ENCODE measurements at regions not wholly inside any gene's neighbourhood (a gene's known extent, or its start where the extent isn't known, plus 50 kb on each side); places are given as distances from the start of the nearest gene placed in this dataset.
"Not testable (repeated sequence)": the region's sequence is repeated elsewhere in the genome, so short reads cannot be mapped to it uniquely, and the experiment has no call there.

DNA sequence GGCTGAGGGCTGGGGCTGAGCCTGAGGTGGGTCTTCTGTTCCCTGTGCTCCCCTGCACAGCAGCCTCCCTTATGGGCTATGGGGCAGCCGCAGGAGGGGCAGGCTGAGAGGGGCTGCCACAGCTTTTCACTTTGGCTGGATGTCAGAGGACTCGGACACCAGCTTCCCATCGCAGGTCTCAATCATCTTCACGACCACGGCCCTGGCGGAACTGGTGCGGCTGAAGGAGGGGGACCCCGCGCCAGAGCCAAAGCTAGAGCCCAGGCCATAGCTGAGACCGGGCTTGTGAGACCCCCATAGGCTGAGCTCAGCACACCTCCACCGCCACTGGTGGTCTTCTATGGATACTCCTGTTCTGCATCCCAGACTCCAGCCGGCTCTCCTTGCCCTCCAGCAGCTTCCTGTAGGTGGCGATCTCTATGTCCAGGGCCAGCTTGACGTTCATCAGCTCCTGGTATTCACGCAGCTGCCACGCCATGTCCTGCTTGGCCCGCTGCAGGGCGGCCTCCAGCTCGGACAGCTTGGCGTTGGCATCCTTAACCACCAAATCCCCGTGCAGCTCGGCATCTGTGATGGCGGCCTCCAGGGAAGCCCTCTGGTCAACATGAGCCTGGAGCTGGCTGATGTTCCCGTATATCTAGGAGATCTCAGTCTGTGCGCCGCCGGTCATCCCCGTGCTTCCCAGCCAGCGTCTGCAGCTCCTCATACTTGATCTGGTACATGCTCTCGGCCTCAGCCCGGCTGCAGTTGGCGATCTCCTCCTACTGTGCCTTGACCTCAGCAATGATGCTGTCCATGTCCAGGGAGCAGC lies 181.7 kb upstream of the SYNPR start:
- no peak for DNase-seq (ENCODE audit: low spot score)

DNA sequence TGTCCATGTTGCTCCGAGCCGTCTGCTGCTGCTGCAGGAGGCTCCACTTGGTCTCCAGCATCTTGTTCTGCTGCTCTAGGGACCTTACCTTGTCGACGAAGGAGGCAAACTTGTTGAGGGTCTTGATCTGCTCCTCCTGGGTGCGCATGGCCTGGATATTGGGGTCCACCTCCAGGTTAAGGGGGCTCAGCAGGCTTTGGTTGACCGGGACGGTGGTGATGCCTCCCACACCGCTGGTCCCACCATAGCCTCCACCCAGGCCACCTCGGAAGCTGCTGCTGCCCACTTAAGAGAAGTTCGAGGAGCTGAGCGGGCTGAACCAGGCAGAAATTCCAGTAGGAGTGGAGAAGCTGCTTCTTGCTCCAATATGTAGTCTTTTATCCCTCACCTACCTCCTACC lies 180.7 kb upstream of the SYNPR start:
- no peak for DNase-seq (ENCODE audit: low spot score)

DNA sequence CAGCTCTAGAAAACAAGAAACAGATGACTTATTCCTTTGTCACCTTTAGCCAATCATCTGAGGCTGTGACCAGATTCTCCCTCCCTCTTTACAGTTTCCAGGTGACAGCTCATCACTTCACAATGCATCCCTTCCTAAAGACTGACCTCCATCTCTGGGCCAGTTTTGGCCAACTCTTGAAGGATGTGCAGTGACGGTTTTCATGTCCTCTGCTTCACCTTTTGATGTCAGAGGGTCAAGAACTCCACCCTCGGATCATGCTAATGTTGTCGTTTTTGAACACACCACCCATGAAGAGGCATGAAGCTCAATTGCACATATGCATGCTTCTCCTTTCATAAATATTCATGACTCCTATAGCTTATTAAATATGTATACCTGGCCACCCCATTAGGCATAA lies 161.2 kb upstream of the SYNPR start:
- DNase-seq (ENCODE audit: low spot score): no peak

DNA sequence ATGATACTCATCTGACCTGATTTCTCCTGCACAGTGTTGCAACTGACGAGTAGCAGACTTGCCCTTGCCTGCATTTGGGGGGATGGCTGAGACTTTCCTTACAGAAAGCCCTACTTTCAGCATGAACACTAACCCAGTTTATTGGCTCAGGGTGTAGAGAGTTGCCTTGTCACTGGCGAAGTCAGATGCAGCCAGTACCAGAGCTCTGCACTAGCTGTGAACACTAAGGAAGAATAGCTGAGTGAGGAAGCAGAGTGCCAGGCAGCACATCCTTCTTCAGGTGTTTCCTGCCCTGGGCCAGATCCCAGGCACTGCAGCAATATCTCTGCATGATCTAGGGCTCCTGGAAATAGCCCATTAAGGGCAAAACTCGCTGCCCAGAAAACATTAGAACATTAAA lies 154.0 kb upstream of the SYNPR start:
- no peak for DNase-seq (ENCODE audit: low spot score)

DNA sequence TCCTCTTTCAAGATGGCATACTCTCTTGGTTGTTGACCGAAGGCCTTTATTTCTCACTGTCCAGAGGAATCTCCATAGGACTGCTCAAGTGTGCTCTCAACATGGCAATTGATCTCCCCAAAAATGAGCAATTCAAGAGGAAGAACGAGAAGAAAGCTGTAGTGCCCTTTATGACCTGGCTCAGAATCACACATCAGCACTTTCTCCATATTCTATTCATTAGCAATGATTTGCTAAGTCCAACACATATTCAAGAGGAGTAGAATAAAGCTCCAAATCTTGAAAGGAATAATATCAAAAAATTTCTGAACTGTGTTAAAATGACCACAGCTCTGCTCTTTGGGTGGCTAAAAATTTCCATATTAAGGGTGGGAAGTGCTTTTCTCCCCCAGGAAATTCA lies 151.6 kb upstream of the SYNPR start:
- DNase-seq (ENCODE audit: low spot score): no peak

DNA sequence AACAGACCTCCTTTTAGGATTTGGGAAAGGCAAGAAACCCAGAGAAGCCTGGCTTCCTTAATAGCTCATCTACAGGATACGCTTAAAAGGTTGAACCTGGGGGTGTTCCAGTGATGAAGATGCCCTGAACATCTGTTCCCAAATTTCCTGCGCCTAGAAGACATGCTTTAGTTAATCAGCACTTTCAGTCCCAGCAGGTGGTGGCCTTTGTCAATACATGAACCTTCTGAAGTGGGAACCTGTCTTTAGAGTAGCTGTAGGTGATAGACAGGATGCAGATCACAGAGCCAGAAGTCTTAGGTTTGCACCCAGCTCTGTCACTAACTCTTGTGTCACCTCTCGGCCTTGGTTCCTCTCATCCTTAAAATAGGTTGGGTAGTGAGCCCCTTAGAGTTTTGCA lies 149.7 kb upstream of the SYNPR start:
- no peak for DNase-seq (ENCODE audit: low spot score)

DNA sequence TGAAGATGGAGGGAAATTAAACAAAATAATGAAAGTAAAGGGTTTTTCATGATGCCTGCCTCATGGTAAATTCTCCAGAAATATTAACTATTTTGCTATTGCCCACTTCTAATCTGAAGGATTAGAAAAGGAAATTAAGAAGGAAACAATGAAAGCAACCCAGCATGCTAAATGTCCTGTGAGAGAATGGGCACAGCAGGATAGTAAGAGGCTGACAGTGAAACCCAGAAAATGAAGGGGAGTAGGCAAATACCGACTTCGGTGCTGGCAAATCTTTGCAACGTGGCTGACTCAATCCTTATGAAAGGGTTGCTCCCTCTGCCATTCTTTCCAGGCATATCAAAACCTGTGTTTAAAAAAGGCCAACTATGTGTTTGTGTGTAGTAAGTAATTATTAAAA lies 147.5 kb upstream of the SYNPR start:
- DNase-seq (ENCODE audit: low spot score): no peak

DNA sequence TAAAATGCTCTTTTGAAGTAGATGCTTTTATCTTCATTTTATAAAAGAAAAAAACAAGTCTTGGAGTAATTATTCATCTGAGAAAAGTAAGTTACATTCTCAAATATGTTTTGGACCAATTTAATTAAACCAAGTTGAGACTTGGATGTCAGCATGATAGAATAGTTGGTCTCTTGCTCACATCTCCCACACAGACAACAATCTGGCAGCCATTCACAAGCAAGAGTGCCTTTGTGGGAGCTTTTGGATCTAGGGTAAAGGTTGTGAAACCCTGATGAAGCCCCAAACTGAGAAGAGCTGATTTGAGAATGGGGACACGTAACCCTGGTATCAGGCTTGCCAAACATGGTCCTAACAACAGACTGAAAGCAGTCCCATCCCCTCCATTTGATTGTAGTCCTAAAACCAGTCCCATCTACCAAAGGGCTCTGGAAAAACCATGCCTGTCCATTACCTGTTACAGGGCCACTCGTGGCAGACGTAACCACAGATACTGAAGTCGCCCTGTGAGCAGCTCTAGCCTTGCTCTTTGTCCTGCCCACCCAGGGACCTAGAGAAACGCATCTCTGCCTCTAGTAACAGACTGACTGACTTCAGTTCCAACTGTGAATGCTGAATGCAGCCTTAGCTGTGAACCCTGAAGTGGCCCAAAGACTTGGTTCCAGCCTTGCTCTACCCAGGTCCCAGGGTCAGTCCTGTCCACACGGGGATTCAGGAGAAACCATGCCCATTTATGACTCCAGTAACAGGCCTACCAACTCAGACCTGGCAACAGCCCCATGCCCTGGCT lies 145.5 kb upstream of the SYNPR start:
- DNase-seq (ENCODE audit: low spot score): no peak

DNA sequence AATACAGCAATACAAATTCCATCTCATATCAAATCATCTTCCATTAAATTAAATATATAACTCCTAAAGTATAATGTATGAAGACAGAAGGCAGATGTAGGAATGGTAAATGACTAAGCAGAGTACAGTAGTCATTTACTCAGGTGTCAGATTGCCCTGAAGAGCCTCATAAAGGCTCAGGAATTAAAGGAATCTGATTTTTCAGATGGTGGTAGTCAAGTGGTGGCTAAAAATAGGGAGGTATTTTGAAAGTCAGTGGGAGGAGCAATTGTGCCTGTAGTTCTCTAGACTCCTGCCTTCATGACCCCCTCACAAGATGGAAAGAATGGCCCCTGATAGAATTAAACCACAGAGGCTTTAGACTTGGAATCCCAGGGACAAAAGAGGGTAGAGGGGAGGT lies 142.7 kb upstream of the SYNPR start:
- DNase-seq (ENCODE audit: low spot score): no peak

DNA sequence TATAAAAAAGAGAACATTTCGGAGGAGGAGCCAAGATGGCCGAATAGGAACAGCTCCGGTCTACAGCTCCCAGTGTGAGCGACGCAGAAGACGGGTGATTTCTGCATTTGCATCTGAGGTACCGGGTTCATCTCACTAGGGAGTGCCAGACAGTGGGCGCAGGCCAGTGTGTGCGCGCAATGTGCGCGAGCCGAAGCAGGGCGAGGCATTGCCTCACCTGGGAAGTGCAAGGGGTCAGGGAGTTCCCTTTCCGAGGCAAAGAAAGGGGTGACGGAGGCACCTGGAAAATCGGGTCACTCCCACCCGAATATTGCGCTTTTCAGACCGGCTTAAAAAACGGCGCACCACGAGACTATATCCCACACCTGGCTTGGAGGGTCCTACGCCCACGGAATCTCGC lies 141.9 kb upstream of the SYNPR start:
- DNase-seq (ENCODE audit: low spot score): not testable (repeated sequence)

DNA sequence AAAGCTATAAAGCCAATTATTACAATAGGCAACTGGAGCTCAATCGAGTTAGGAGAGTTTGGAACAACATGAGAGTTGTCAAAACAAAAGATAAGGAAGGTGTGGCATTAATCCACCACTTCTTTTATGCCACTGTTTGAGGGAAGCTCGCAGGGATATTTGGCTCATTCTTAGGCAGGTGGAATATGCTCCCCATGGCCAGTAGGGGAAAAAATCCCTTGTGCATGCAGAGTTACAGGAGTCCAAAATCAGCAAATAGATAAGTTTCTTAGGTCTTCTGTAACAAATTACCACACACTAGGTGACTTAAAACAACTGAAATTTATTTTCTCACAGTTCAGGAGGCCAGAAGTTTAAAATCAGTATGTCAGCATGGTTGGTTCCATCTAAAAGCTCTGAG lies 135.4 kb upstream of the SYNPR start:
- no peak for DNase-seq (ENCODE audit: low spot score)

DNA sequence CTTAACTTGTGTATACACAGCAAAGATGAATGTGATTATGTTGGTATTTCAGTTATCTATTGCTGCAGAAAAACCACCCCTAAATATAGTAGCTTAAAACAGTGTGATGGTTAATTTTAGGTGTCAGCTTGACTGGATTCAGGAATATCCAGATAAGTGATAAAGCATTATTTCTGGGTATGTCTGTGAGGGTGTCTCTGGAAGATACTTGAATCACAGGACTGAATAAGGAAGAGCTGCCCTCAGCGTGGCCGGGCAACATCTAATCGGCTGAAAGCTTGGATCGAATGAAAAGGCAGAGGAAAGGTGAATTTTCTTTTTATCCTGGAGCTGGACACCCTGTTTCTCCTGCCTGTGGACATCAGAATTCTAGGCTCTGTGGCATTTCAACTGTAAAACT lies 132.0 kb upstream of the SYNPR start:
- no peak for DNase-seq (ENCODE audit: low spot score)

DNA sequence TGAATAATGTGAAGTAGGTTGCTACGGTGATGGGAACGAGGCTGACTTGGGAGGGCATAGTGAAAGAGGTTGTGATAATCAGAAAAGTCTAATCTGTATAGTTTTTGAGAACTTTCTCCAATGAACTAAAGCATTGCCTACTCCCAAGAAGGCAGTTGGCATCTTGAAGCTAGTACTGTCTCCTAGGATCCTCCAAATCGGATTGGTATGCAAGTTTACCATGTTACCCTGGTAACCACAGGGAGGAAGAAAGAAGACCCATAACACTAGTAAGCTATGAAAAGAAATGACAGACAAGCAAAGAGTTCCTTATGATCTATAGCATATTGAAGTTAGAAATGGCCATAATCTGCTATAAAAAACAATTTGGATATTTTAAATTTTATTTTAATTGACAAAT lies 127.2 kb upstream of the SYNPR start:
- DNase-seq (ENCODE audit: low spot score): no peak

DNA sequence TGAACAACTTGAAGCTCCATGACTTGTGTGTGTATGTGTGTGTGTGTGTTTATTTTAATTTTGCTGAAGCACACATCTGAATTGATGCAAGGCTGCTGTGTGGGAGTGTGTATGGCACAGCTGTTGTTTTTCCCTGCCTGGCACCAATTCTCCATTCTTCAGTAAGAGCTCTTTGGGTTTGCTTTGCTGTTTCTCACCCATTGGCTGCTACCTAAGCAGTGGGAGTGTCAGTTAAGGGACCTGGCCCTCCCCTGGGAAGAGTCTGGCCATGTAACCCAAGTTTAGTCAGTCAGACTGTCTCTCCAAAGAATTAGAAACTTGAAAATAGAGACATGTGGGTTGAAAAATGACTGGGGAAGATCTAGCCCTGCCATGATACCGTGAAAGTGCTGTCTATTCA lies 126.2 kb upstream of the SYNPR start:
- no peak for DNase-seq (ENCODE audit: low spot score)

DNA sequence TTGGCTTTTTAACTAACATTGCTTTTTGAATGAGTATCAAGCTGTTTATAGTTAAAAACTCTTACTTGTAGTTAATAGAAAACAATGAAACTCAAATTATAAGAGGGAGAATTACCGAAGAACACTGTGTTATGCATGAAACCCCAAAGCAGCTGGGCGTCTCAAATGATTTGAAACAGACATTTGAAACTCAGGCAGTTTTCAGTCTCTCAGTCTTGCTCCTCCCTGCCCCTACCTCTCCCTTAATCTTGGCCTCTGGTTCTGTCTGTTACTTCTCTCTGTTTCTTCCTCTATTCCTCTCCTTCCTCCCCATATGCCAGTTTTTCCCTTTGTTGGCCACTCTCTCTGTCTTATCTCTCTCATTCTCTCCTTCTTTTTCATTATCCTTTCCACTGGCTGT lies 118.3 kb upstream of the SYNPR start:
- DNase-seq (ENCODE audit: low spot score): no peak

DNA sequence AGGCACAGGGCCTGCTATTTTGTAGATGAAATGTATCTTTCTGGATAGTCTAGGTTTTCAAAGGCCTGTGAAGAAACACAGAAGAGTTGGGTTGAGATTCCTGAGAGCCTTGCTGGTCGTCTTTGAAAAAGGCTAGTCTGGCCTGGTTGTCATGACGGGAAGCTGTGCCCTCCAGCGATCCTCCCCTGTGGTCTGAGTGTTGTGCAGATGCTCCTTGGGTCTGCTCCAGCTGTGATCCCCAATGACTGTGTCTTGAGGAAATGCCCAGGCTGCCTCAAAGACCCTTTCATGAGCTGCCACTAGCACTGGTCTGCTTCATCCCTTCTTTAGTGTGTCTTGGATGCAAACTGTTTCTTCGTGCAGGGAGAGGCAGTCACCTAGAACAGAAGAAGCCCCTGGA lies 111.0 kb upstream of the SYNPR start:
- DNase-seq (ENCODE audit: low spot score): no peak

DNA sequence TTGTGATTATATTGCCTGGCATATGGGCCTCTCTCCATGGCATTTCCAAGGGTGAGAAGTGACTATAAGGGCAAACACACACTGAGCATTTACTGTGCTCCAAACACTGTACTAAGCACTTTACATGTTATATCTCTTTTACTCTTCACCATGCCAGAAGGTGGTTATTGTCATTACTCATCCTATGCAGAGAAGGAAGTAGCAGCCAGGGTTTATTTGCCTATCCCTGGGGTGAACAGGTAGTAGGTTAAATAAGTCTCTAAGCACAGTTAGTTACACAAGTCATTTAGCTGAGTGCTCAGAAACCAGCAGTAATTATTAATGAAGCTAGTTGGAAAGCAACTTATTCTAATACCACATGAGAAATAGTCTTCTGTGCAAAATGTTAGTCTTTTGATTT lies 109.9 kb upstream of the SYNPR start:
- DNase-seq (ENCODE audit: low spot score): no peak

DNA sequence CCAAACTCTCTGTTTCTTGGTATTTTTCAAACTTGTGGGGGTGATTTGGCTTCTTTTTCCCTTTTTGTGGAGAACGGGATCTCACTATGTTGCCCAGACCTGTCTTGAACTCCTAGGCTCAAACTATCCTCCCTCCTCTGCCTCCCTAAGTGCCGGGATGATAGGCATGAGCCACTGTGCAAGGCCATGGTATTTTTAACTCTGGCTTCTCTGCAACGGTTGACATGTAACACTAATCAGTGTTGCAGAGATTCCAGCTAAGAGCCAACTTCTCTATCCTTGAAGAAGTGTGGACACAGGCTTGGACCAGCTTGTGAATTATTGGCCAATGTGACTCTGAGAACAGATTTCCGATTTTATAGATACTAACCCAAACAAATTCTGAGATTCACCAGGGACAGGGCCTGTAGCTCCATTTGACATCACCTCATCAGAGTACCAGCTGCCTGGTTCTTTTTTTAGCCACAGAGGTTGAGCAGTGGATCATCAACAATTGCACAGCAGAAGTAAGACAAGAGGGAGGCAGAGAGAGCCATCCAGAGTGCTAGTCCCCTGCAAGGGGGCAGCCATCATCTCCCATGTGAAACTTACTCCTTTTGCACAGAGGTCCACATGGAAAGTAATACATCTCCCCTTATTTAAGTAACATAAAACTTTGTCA lies 98.1 kb upstream of the SYNPR start:
- no peak for DNase-seq (ENCODE audit: low spot score)

DNA sequence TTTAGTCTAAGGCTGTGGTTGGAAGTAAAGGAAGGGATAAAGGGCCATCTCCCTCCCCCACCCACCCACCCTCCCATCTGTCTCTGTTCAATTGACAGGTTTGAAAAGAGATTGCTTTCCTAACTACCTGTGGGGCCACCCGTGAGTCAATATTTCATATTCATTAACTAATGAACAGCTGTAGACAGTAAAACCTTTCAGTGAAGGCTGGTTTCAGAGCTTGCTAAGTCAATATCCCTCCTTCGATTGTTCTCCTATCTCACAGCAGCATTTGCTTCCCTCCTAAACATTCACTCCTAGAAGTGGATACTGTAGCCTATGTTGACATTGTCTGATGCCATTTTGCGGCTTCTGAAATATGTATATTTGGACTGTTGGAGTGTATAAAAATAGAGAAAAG lies 85.9 kb upstream of the SYNPR start:
- DNase-seq (ENCODE audit: low spot score): no peak

DNA sequence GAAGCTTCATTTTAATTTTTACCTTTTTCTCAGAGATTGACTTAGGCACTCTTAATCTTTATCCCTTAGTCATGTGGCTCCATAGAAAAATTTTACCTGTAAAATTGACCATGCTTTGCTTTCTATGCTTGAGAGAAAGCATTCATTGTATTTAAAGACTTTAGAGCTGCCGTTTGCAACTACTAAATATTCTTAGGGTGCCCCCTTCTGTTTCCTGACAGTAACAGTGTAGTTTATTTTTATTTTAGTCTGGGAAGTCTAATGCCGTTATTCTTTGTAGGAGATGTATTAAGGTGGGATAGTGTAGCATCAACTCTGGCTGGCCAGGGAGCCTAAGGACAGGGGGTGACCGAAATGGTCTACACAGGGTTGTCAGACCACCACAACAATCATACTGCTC lies 84.5 kb upstream of the SYNPR start:
- peak; percentile 28 for DNase-seq (ENCODE audit: low spot score)

DNA sequence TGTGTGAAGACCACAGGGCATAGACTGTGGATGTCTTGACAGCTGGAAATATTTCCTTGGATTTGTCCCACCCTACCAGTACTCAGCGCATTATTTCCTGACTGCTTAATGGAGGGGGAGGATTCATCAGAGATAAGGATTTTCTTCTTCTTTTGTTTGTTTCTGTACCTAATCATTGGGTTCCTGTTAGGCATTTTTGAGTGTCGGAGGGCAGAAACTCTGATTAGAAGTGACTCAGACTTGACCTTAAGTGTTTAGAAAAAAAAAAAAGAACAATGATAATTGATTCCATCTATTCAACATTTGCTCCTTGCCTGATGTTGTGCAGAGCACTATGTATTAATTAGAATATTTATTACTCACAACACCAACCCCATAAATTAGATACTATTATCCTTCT lies 78.5 kb upstream of the SYNPR start:
- DNase-seq (ENCODE audit: low spot score): no peak

DNA sequence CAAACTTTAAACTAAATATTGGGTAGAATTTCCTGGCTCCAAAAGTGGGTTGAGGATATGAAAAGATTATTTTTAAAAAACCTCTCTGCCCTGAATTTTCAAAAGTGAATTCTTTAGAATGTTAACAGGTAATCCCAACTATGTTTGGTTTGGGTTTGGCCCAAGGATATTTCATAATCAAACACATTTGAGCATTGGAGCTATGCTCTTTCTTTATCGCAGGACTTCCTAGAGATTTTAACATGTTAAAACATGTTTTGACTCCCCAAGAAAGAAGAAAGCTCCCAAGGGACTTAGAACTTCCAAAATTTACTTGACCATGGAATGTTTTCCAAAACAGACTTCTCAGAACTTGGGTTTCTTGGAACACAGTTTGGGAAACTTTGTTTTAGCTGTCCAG lies 75.6 kb upstream of the SYNPR start:
- no peak for DNase-seq (ENCODE audit: low spot score)

DNA sequence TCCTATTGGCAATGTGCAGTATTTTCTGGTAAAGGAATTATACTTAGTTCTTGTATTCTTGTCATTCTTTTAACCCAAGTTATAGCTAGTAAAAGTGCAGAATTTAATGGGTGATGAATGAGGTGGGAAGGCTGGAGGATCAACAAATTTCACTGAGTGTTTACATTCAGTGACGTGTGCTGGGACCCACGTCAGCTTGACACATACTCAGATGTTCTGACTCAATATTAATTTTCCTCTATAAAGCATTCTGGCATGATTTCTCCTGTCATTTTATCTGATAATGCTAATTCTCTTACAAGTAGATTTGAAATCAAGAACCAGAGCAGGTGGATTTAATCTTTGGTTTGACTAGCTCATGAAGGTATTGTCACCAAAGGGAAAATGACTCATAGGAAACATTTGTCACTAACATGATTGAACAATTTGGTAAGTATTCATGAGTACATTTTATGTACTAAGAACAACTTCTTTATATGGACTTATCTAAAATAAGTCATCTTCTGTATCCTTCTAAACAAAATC lies 71.0 kb upstream of the SYNPR start:
- no peak for DNase-seq (ENCODE audit: low spot score)

Data from germinal center (tissue), 1 donor.